HL-60 (cell line): ENCODE measurements at regions not wholly inside any gene's neighbourhood (a gene's known extent, or its start where the extent isn't known, plus 50 kb on each side); places are given as distances from the start of the nearest gene placed in this dataset.

ENCODE experiments used
- CTCF ChIP-seq: IDR thresholded peaks from one replicate; pipeline ENCODE4 v1.5.1; 2011; ENCODE audit warnings: low read length, control low read depth, inconsistent platforms; ENCODE audit not compliant: insufficient read depth
- GABPA ChIP-seq: IDR thresholded peaks from 2 replicates; pipeline ENCODE4 v1.6.1; 2012; ENCODE audit warnings: low read depth

- no peak for TF ChIP-seq GABPA
- no peak for TF ChIP-seq CTCF
Measured at GRCh38 chr5:112616812-112617547, 120.7 kb upstream of the APC start.
